ENCODE measurements at regions not wholly inside any gene's neighbourhood (a gene's known extent, or its start where the extent isn't known, plus 50 kb on each side); places are given as distances from the start of the nearest gene placed in this dataset.

DNA sequence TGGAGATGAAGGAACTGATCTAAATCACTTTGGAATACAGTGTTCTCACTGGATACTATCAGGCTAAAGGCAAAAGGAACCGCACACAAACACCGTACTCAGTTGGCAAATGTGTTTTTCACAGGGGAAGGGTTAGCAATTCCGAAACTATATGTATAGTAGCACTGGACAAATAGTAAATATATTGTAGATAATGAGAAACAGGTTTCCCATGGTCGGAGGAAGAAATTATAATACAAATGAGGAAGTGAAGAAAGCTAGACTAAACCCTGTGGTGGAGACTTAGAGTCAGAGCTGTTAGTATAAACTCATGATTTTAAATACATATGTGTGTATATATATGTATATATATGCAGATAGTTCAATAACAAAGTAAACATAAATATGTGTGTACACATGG, 414.1 kb upstream of the SALL1 start:
- TF ChIP-seq GATA2 (IDR thresholded peaks at IDR 0.05; ENCODE audit: low read depth, low read length) (no peak), GATA3 (IDR thresholded peaks at IDR 0.05; ENCODE audit: low read depth, low read length) (no peak)

Data from SH-SY5Y (cell line).